HCT116 (cell line): ENCODE measurements at regions not wholly inside any gene's neighbourhood (a gene's known extent, or its start where the extent isn't known, plus 50 kb on each side); places are given as distances from the start of the nearest gene placed in this dataset.

Experiments used
- ATAC-seq: fragments of 200-7000 bp; cut with Tn5 transposase; 2 replicates; pipeline ENCODE4 v1.9.1; 2020; ENCODE audit warnings: mild to moderate bottlenecking, moderate library complexity
- BruUV-seq: library from RNA; stranded (reverse); fragments of 400-500 nt; replicated peaks from 2 replicates; lab custom pipeline; 2021; lab: Mats Ljungman, UMichigan
- CTCF ChIA-PET: fragments of 300-600 bp; sonication (Branson Sonifier 250); formaldehyde crosslinking; loops from one replicate; lab custom pipeline; 2021; ENCODE audit warnings: antibody characterized with exemption; lab: Charles Lee
- POLR2A ChIA-PET: fragments of 300-600, 350-600 bp; sonication (Branson Sonifier 250); formaldehyde crosslinking; loops from one replicate; lab custom pipeline; 2021; ENCODE audit warnings: antibody characterized with exemption; lab: Charles Lee
- RAD21 ChIA-PET, 2 experiments: fragments of 300-600 bp; sonication (Branson Sonifier 250); formaldehyde crosslinking; loops; one replicate each; lab custom pipeline; 2023; ENCODE audit warnings: low total read pairs in 2 of 2; ENCODE audit not compliant: uncharacterized antibody in 2 of 2, unreplicated experiment in 2 of 2, low non-redundant PET in 1 of 2; lab: Charles Lee
- DNase-seq: peaks from one replicate; pipeline ENCODE4 v3.0.0-alpha.2; 2010; ENCODE audit warnings: low read depth, low spot score
- H2AFZ ChIP-seq: fragments of 200-600 bp; shearing (Covaris generic), sonication (generic); 2 replicates; pipeline ENCODE4 v1.6.1; 2017; ENCODE audit warnings: low read depth, mixed run types, mixed read lengths, antibody characterized with exemption, low read length; ENCODE audit not compliant: poor library complexity, severe bottlenecking
- H3K27ac ChIP-seq: 2 replicates; pipeline ENCODE4 v1.5.1; 2012; ENCODE audit warnings: low read depth, low read length
- H3K27me3 ChIP-seq: fragments of 200-600 bp; sonication (generic); 2 replicates; pipeline ENCODE4 v1.6.1; 2016; ENCODE audit warnings: mixed run types, low read length, mixed read lengths; ENCODE audit not compliant: insufficient read depth
- H3K36me3 ChIP-seq, 2 experiments: fragments of 200-500 bp in 1 of 2; fragments of 200-600 bp in 1 of 2; sonication (Bioruptor generic) in 1 of 2; sonication (generic) in 1 of 2; 2 replicates each; pipeline versions ENCODE4 v1.5.1 to v1.6.1; 2014 to 2016; ENCODE audit warnings: low read length in 2 of 2, inconsistent platforms in 1 of 2, mixed read lengths in 1 of 2, mixed run types in 1 of 2; ENCODE audit not compliant: insufficient read depth in 2 of 2, control insufficient read depth in 1 of 2
- H3K4me1 ChIP-seq, 2 experiments: fragments of 200-600 bp in 1 of 2; sonication (generic) in 1 of 2; 2 replicates each; pipeline versions ENCODE4 v1.5.1 to v1.6.1; 2012 to 2017; ENCODE audit warnings: low read length in 2 of 2, inconsistent platforms in 1 of 2, mild to moderate bottlenecking in 1 of 2, mixed read lengths in 1 of 2, mixed run types in 1 of 2, moderate library complexity in 1 of 2; ENCODE audit not compliant: insufficient read depth in 2 of 2, control insufficient read depth in 1 of 2
- H3K4me2 ChIP-seq: fragments of 200-600 bp; sonication (generic); 2 replicates; pipeline ENCODE4 v1.6.1; 2017; ENCODE audit warnings: mixed run types, low read length, mixed read lengths
- H3K4me3 ChIP-seq, 2 experiments: fragments of 200-600 bp in 1 of 2; sonication (generic) in 1 of 2; replicated peaks in 1 of 2; 2 replicates each; pipeline ENCODE4 v1.5.1; 2011 to 2016; ENCODE audit warnings: low read length in 2 of 2, control low read depth in 1 of 2, low read depth in 1 of 2, mild to moderate bottlenecking in 1 of 2, mixed read lengths in 1 of 2, mixed run types in 1 of 2
- H3K79me2 ChIP-seq: fragments of 200-600 bp; sonication (generic); 2 replicates; pipeline ENCODE4 v1.6.1; 2017; ENCODE audit warnings: mild to moderate bottlenecking, mixed run types, low read length, moderate library complexity, mixed read lengths; ENCODE audit not compliant: insufficient read depth
- H3K9ac ChIP-seq: fragments of 200-600 bp; sonication (generic); 2 replicates; pipeline ENCODE4 v1.6.1; 2016; ENCODE audit warnings: low read length, mixed read lengths
- H3K9me2 ChIP-seq: fragments of 200-600 bp; sonication (generic), shearing (Covaris generic); 2 replicates; pipeline ENCODE4 v1.6.1; 2017; ENCODE audit warnings: mixed run types, mild to moderate bottlenecking, moderate library complexity; ENCODE audit not compliant: insufficient read depth
- H3K9me3 ChIP-seq, 2 experiments: fragments of 200-500 bp in 1 of 2; fragments of 200-600 bp in 1 of 2; sonication (Bioruptor generic) in 1 of 2; sonication (generic) in 1 of 2; 2 replicates each; pipeline ENCODE4 v1.6.1; 2014 to 2017; ENCODE audit warnings: low read length in 2 of 2, mixed read lengths in 2 of 2, inconsistent platforms in 1 of 2, low read depth in 1 of 2, mild to moderate bottlenecking in 1 of 2, mixed run types in 1 of 2, moderate library complexity in 1 of 2; ENCODE audit not compliant: control insufficient read depth in 1 of 2, insufficient read depth in 1 of 2
- H4K20me1 ChIP-seq: fragments of 200-600 bp; sonication (generic), shearing (Covaris generic); 2 replicates; pipeline ENCODE4 v1.6.1; 2017; ENCODE audit warnings: mixed run types, mild to moderate bottlenecking, moderate library complexity; ENCODE audit not compliant: insufficient read depth
- CBX3 ChIP-seq: IDR thresholded peaks from 2 replicates; pipeline ENCODE4 v1.6.1; 2012; ENCODE audit warnings: low read depth
- ELF1 ChIP-seq: IDR thresholded peaks from 2 replicates; pipeline ENCODE4 v1.6.1; 2012; ENCODE audit warnings: low read depth, borderline replicate concordance
- EZH2 ChIP-seq: fragments of 200-600 bp; sonication (generic); IDR thresholded peaks from 2 replicates; pipeline ENCODE4 v1.6.1; 2017; ENCODE audit warnings: antibody characterized with exemption, mixed run types
- EZH2phosphoT487 ChIP-seq: fragments of 200-600 bp; IDR thresholded peaks from 2 replicates; pipeline ENCODE4 v1.6.1; 2018; ENCODE audit warnings: antibody characterized with exemption, borderline replicate concordance
- FOSL1 ChIP-seq: IDR thresholded peaks from 2 replicates; pipeline ENCODE4 v1.6.1; 2012; ENCODE audit warnings: low read depth
- JUND ChIP-seq: IDR thresholded peaks from 2 replicates; pipeline ENCODE4 v1.6.1; 2012
- POLR2A ChIP-seq: IDR thresholded peaks from 2 replicates; pipeline ENCODE4 v1.7.0; 2011; ENCODE audit warnings: borderline replicate concordance; ENCODE audit not compliant: insufficient read depth, insufficient read length; ENCODE audit errors: extremely low read depth
- RAD21 ChIP-seq: IDR thresholded peaks from 2 replicates; pipeline ENCODE4 v1.6.1; 2012; ENCODE audit warnings: low read depth, mild to moderate bottlenecking
- SIN3A ChIP-seq: IDR thresholded peaks from 2 replicates; pipeline ENCODE4 v1.6.1; 2012; ENCODE audit warnings: low read depth
- TCF7L2 ChIP-seq: IDR thresholded peaks from 2 replicates; pipeline ENCODE4 v1.7.0; 2011; ENCODE audit warnings: borderline replicate concordance, inconsistent platforms; ENCODE audit not compliant: insufficient read depth, insufficient read length; ENCODE audit errors: extremely low read depth
- YY1 ChIP-seq: IDR thresholded peaks from 2 replicates; pipeline ENCODE4 v1.6.1; 2011; ENCODE audit warnings: low read length, low read depth, moderate library complexity, mild to moderate bottlenecking; ENCODE audit not compliant: insufficient replicate concordance; ENCODE audit errors: extremely low read depth
- ZFX ChIP-seq: fragments of 450-650 bp; IDR thresholded peaks from 2 replicates; pipeline ENCODE4 v1.6.1; 2017
- intact Hi-C: fragments of 100-400 bp; cut with micrococcal nuclease; formaldehyde crosslinking; loops from 2 replicates; pipeline ENCODE4 v1.10.0; 2022
- TF ChIP-seq, protein P1 (sequence below): IDR thresholded peaks from 2 replicates; pipeline ENCODE4 v1.6.1; 2012
- TF ChIP-seq, protein P2 (sequence below): IDR thresholded peaks from 2 replicates; pipeline ENCODE4 v1.6.1; 2012; ENCODE audit warnings: low read depth
- TF ChIP-seq, protein P3 (sequence below), 3 experiments: fragments of 200-600 bp in 1 of 3; sonication (generic) in 1 of 3; IDR thresholded peaks in 2 of 3; conservative IDR thresholded peaks in 1 of 3; 2 replicates each; pipeline ENCODE4 v1.5.1; 2012 to 2017; ENCODE audit warnings: low read depth in 2 of 3, low read length in 2 of 3, antibody characterized with exemption in 1 of 3, borderline replicate concordance in 1 of 3, control low read depth in 1 of 3, mild to moderate bottlenecking in 1 of 3, mixed read lengths in 1 of 3, mixed run types in 1 of 3, moderate library complexity in 1 of 3; ENCODE audit not compliant: insufficient read depth in 1 of 3
- TF ChIP-seq, protein P4 (sequence below): IDR thresholded peaks from 2 replicates; pipeline ENCODE4 v1.6.1; 2011; ENCODE audit warnings: mild to moderate bottlenecking, low read length, moderate library complexity; ENCODE audit not compliant: insufficient replicate concordance; ENCODE audit errors: extremely low read depth

DNA sequence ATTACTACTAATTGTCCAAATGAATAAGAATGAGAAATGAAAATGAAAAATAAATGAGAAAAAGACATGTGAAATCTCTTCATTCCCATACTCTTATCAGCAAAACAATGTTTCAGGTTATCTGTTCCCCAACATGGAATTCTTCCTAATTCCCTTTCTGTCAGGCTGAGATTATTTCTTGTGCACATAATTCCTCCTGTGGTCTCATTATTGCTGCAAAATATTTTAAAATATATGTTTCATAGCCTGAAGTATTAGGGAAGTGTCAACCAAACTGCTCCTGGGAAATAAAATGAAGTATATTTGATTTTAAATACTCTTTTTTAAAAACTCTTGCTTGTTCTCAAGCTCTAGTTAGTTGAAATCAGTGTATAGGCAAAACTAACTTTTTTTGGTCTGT lies 314.9 kb downstream of the USP25 start:
- DNase-seq (no peak), ATAC-seq (no peak)
- BruUV-seq: no TSS peak
- intact Hi-C loops: no loop called here
- Histone ChIP-seq H3K4me3 (no peak overlapping the region), H3K36me3 (no peaks in the 10 kb centered on the region), H3K9me3 (peaks cover 0 to 6% of the 10 kb centered on the region in 2 experiments; a peak in 2 of 4 replicates), H3K27me3 (no peaks in the 10 kb centered on the region), H3K4me1 (no peaks in the 10 kb centered on the region), H3K9ac (no peak overlapping the region), H3K4me2 (no peak overlapping the region), H3K79me2 (no peaks in the 10 kb centered on the region), H2AFZ (no peak overlapping the region), H3K9me2 (no peaks in the 10 kb centered on the region), H3K27ac (no peak overlapping the region), H4K20me1 (no peaks in the 10 kb centered on the region)
- ChIA-PET CTCF (no interaction called here), RAD21 (no interaction called here), POLR2A (no interaction called here)
- TF ChIP-seq POLR2A (no peak), EZH2phosphoT487 (no peak), JUND (no peak), YY1 (no peak), ELF1 (no peak), EZH2 (no peak), FOSL1 (no peak), CBX3 (no peak), TCF7L2 (no peak), SIN3A (no peak), RAD21 (no peak), ZFX (no peak)
- TF ChIP-seq, protein P1, sequence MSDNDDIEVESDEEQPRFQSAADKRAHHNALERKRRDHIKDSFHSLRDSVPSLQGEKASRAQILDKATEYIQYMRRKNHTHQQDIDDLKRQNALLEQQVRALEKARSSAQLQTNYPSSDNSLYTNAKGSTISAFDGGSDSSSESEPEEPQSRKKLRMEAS: no peak
- TF ChIP-seq, protein P2, sequence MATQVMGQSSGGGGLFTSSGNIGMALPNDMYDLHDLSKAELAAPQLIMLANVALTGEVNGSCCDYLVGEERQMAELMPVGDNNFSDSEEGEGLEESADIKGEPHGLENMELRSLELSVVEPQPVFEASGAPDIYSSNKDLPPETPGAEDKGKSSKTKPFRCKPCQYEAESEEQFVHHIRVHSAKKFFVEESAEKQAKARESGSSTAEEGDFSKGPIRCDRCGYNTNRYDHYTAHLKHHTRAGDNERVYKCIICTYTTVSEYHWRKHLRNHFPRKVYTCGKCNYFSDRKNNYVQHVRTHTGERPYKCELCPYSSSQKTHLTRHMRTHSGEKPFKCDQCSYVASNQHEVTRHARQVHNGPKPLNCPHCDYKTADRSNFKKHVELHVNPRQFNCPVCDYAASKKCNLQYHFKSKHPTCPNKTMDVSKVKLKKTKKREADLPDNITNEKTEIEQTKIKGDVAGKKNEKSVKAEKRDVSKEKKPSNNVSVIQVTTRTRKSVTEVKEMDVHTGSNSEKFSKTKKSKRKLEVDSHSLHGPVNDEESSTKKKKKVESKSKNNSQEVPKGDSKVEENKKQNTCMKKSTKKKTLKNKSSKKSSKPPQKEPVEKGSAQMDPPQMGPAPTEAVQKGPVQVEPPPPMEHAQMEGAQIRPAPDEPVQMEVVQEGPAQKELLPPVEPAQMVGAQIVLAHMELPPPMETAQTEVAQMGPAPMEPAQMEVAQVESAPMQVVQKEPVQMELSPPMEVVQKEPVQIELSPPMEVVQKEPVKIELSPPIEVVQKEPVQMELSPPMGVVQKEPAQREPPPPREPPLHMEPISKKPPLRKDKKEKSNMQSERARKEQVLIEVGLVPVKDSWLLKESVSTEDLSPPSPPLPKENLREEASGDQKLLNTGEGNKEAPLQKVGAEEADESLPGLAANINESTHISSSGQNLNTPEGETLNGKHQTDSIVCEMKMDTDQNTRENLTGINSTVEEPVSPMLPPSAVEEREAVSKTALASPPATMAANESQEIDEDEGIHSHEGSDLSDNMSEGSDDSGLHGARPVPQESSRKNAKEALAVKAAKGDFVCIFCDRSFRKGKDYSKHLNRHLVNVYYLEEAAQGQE: no peak
- TF ChIP-seq, protein P3, sequence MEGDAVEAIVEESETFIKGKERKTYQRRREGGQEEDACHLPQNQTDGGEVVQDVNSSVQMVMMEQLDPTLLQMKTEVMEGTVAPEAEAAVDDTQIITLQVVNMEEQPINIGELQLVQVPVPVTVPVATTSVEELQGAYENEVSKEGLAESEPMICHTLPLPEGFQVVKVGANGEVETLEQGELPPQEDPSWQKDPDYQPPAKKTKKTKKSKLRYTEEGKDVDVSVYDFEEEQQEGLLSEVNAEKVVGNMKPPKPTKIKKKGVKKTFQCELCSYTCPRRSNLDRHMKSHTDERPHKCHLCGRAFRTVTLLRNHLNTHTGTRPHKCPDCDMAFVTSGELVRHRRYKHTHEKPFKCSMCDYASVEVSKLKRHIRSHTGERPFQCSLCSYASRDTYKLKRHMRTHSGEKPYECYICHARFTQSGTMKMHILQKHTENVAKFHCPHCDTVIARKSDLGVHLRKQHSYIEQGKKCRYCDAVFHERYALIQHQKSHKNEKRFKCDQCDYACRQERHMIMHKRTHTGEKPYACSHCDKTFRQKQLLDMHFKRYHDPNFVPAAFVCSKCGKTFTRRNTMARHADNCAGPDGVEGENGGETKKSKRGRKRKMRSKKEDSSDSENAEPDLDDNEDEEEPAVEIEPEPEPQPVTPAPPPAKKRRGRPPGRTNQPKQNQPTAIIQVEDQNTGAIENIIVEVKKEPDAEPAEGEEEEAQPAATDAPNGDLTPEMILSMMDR (IDR thresholded peaks at IDR 0.05 in 2 of 3, conservative IDR thresholded peaks at IDR 0.05 in 1 of 3; ENCODE audit: borderline replicate concordance in 1 of 3, insufficient read depth in 1 of 3, low read depth in 2 of 3, low read length in 2 of 3): no peak
- TF ChIP-seq, protein P4, sequence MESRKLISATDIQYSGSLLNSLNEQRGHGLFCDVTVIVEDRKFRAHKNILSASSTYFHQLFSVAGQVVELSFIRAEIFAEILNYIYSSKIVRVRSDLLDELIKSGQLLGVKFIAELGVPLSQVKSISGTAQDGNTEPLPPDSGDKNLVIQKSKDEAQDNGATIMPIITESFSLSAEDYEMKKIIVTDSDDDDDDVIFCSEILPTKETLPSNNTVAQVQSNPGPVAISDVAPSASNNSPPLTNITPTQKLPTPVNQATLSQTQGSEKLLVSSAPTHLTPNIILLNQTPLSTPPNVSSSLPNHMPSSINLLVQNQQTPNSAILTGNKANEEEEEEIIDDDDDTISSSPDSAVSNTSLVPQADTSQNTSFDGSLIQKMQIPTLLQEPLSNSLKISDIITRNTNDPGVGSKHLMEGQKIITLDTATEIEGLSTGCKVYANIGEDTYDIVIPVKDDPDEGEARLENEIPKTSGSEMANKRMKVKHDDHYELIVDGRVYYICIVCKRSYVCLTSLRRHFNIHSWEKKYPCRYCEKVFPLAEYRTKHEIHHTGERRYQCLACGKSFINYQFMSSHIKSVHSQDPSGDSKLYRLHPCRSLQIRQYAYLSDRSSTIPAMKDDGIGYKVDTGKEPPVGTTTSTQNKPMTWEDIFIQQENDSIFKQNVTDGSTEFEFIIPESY: no peak
